ENCODE measurements at regions not wholly inside any gene's neighbourhood (a gene's known extent, or its start where the extent isn't known, plus 50 kb on each side); places are given as distances from the start of the nearest gene placed in this dataset.

GRCh38 chr2:42842466-42842865 lies 50.1 kb upstream of the HAAO start:
- Mint-ChIP-seq H3K27me3 (ENCODE audit: low read depth) (no peaks in the 10 kb centered on the region), H3K9me3 (ENCODE audit: low read depth) (no peaks in the 10 kb centered on the region), H3K4me1 (ENCODE audit: low read depth) (peaks cover 14% of the 10 kb centered on the region), H3K4me3 (ENCODE audit: unreplicated experiment) (no peak overlapping the region), H3K27ac (ENCODE audit: unreplicated experiment) (no peak overlapping the region), H3K36me3 (ENCODE audit: low read depth) (peaks cover 2% of the 10 kb centered on the region)
- TF ChIP-seq, protein P1, sequence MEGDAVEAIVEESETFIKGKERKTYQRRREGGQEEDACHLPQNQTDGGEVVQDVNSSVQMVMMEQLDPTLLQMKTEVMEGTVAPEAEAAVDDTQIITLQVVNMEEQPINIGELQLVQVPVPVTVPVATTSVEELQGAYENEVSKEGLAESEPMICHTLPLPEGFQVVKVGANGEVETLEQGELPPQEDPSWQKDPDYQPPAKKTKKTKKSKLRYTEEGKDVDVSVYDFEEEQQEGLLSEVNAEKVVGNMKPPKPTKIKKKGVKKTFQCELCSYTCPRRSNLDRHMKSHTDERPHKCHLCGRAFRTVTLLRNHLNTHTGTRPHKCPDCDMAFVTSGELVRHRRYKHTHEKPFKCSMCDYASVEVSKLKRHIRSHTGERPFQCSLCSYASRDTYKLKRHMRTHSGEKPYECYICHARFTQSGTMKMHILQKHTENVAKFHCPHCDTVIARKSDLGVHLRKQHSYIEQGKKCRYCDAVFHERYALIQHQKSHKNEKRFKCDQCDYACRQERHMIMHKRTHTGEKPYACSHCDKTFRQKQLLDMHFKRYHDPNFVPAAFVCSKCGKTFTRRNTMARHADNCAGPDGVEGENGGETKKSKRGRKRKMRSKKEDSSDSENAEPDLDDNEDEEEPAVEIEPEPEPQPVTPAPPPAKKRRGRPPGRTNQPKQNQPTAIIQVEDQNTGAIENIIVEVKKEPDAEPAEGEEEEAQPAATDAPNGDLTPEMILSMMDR (IDR thresholded peaks at IDR 0.05) = no peak
- DNase-seq (ENCODE audit: low spot score) = no peak
